Activated naive CD8-positive, alpha-beta T cell treated with anti-CD3 and anti-CD28 coated beads for 36 hours (primary cell): ENCODE measurements at regions not wholly inside any gene's neighbourhood (a gene's known extent, or its start where the extent isn't known, plus 50 kb on each side); places are given as distances from the start of the nearest gene placed in this dataset.

ENCODE experiments used
- DNase-seq: peaks from one replicate; pipeline ENCODE4 v3.0.0; 2021
- H3K27ac Mint-ChIP-seq: one replicate; pipeline ENCODE4 v1.8.0; 2022; ENCODE audit warnings: mild to moderate bottlenecking, moderate library complexity, mixed read lengths
- H3K27me3 Mint-ChIP-seq: one replicate; pipeline ENCODE4 v1.8.0; 2022; ENCODE audit warnings: mild to moderate bottlenecking, mixed read lengths
- H3K36me3 Mint-ChIP-seq: one replicate; pipeline ENCODE4 v1.8.0; 2021; ENCODE audit warnings: mild to moderate bottlenecking, mixed read lengths
- H3K4me1 Mint-ChIP-seq: one replicate; pipeline ENCODE4 v1.8.0; 2021; ENCODE audit warnings: mixed read lengths
- H3K4me3 Mint-ChIP-seq: one replicate; pipeline ENCODE4 v1.8.0; 2022; ENCODE audit warnings: mild to moderate bottlenecking, moderate library complexity, mixed read lengths
- H3K9me3 Mint-ChIP-seq: one replicate; pipeline ENCODE4 v1.8.0; 2022; ENCODE audit warnings: mixed read lengths

- no peak overlapping the region for H3K4me3 Mint-ChIP-seq
- H3K27me3 Mint-ChIP-seq: no peaks in the 10 kb centered on the region
- no peak overlapping the region for H3K27ac Mint-ChIP-seq
- no peaks in the 10 kb centered on the region for H3K9me3 Mint-ChIP-seq
- H3K36me3 Mint-ChIP-seq: no peaks in the 10 kb centered on the region
- no peaks in the 10 kb centered on the region for H3K4me1 Mint-ChIP-seq
- DNase-seq: no peak
Measured at GRCh38 chr22:27045103-27045947, 387.9 kb downstream of the MIAT start.

GRCh38 chr22:27046086-27046485, 388.7 kb downstream of the MIAT start:
- no peak for DNase-seq
- Mint-ChIP-seq H3K4me3 (no peak overlapping the region), H3K27me3 (no peaks in the 10 kb centered on the region), H3K27ac (no peak overlapping the region), H3K4me1 (no peaks in the 10 kb centered on the region), H3K36me3 (no peaks in the 10 kb centered on the region), H3K9me3 (no peaks in the 10 kb centered on the region)

- Mint-ChIP-seq H3K27me3 (no peaks in the 10 kb centered on the region), H3K4me1 (no peaks in the 10 kb centered on the region), H3K9me3 (no peaks in the 10 kb centered on the region), H3K4me3 (no peak overlapping the region), H3K27ac (no peak overlapping the region), H3K36me3 (no peaks in the 10 kb centered on the region)
- DNase-seq: no peak
Measured at GRCh38 chr22:27046603-27047002, 389.2 kb downstream of the MIAT start.

GRCh38 chr22:27050771-27051170, 393.4 kb downstream of the MIAT start:
- peaks cover 3% of the 10 kb centered on the region for H3K27me3 Mint-ChIP-seq
- no peak overlapping the region for H3K27ac Mint-ChIP-seq
- no peak for DNase-seq
- H3K4me1 Mint-ChIP-seq: no peaks in the 10 kb centered on the region
- H3K36me3 Mint-ChIP-seq: no peaks in the 10 kb centered on the region
- H3K9me3 Mint-ChIP-seq: no peaks in the 10 kb centered on the region
- no peak overlapping the region for H3K4me3 Mint-ChIP-seq

- no peak overlapping the region for H3K4me3 Mint-ChIP-seq
- H3K4me1 Mint-ChIP-seq: no peaks in the 10 kb centered on the region
- DNase-seq: no peak
- no peaks in the 10 kb centered on the region for H3K9me3 Mint-ChIP-seq
- no peaks in the 10 kb centered on the region for H3K36me3 Mint-ChIP-seq
- no peak overlapping the region for H3K27ac Mint-ChIP-seq
- H3K27me3 Mint-ChIP-seq: peaks cover 4% of the 10 kb centered on the region
Measured at GRCh38 chr22:27051407-27051806, 394.0 kb downstream of the MIAT start.

GRCh38 chr22:27057717-27058116, 400.3 kb downstream of the MIAT start:
- no peak overlapping the region for H3K27ac Mint-ChIP-seq
- H3K36me3 Mint-ChIP-seq: no peaks in the 10 kb centered on the region
- H3K4me3 Mint-ChIP-seq: no peak overlapping the region
- H3K4me1 Mint-ChIP-seq: no peaks in the 10 kb centered on the region
- peaks cover 9% of the 10 kb centered on the region for H3K27me3 Mint-ChIP-seq
- no peaks in the 10 kb centered on the region for H3K9me3 Mint-ChIP-seq
- DNase-seq: no peak

GRCh38 chr22:27060190-27060589, 402.8 kb downstream of the MIAT start:
- Mint-ChIP-seq H3K9me3 (no peaks in the 10 kb centered on the region), H3K36me3 (no peaks in the 10 kb centered on the region), H3K4me3 (no peak overlapping the region), H3K27ac (no peak overlapping the region), H3K4me1 (no peaks in the 10 kb centered on the region), H3K27me3 (peaks cover 9% of the 10 kb centered on the region)
- DNase-seq: no peak

- no peaks in the 10 kb centered on the region for H3K4me1 Mint-ChIP-seq
Measured at GRCh38 chr22:27062910-27063309, 405.5 kb downstream of the MIAT start.

GRCh38 chr22:27063406-27063805, 406.0 kb downstream of the MIAT start:
- Mint-ChIP-seq H3K27ac (no peak overlapping the region), H3K4me1 (no peaks in the 10 kb centered on the region)

More at GRCh38 chr22:27062910-27063309, 405.5 kb downstream of the MIAT start:
- H3K36me3 Mint-ChIP-seq: no peaks in the 10 kb centered on the region
- H3K9me3 Mint-ChIP-seq: no peaks in the 10 kb centered on the region
- H3K27me3 Mint-ChIP-seq: peaks cover 15% of the 10 kb centered on the region
- no peak for DNase-seq
- no peak overlapping the region for H3K4me3 Mint-ChIP-seq
- H3K27ac Mint-ChIP-seq: no peak overlapping the region

GRCh38 chr22:27063841-27064240, 406.5 kb downstream of the MIAT start:
- no peaks in the 10 kb centered on the region for H3K36me3 Mint-ChIP-seq
- no peak overlapping the region for H3K4me3 Mint-ChIP-seq
- no peak for DNase-seq
- peaks cover 15% of the 10 kb centered on the region for H3K27me3 Mint-ChIP-seq
- H3K9me3 Mint-ChIP-seq: no peaks in the 10 kb centered on the region
- H3K4me1 Mint-ChIP-seq: no peaks in the 10 kb centered on the region
- no peak overlapping the region for H3K27ac Mint-ChIP-seq

More at GRCh38 chr22:27063406-27063805, 406.0 kb downstream of the MIAT start:
- Mint-ChIP-seq H3K27me3 (peaks cover 15% of the 10 kb centered on the region), H3K9me3 (no peaks in the 10 kb centered on the region), H3K4me3 (no peak overlapping the region), H3K36me3 (no peaks in the 10 kb centered on the region)
- DNase-seq: no peak

GRCh38 chr22:27064386-27064785, 407.0 kb downstream of the MIAT start:
- DNase-seq: no peak
- Mint-ChIP-seq H3K4me1 (no peaks in the 10 kb centered on the region), H3K27ac (no peak overlapping the region), H3K9me3 (no peaks in the 10 kb centered on the region), H3K4me3 (no peak overlapping the region), H3K27me3 (peaks cover 15% of the 10 kb centered on the region), H3K36me3 (no peaks in the 10 kb centered on the region)

- Mint-ChIP-seq H3K27ac (no peak overlapping the region), H3K9me3 (no peaks in the 10 kb centered on the region), H3K27me3 (peaks cover 20% of the 10 kb centered on the region), H3K36me3 (no peaks in the 10 kb centered on the region), H3K4me3 (no peak overlapping the region), H3K4me1 (no peaks in the 10 kb centered on the region)
- DNase-seq: no peak
Measured at GRCh38 chr22:27065279-27065678, 407.9 kb downstream of the MIAT start.

- no peak overlapping the region for H3K27ac Mint-ChIP-seq
- no peaks in the 10 kb centered on the region for H3K9me3 Mint-ChIP-seq
- no peaks in the 10 kb centered on the region for H3K36me3 Mint-ChIP-seq
- no peaks in the 10 kb centered on the region for H3K4me1 Mint-ChIP-seq
- no peak overlapping the region for H3K4me3 Mint-ChIP-seq
- no peak for DNase-seq
- peaks cover 33% of the 10 kb centered on the region for H3K27me3 Mint-ChIP-seq
Measured at GRCh38 chr22:27066856-27067255, 409.5 kb downstream of the MIAT start.

GRCh38 chr22:27068121-27068520, 410.7 kb downstream of the MIAT start:
- Mint-ChIP-seq H3K9me3 (no peaks in the 10 kb centered on the region), H3K4me1 (no peaks in the 10 kb centered on the region)

GRCh38 chr22:27070594-27070993, 413.2 kb downstream of the MIAT start:
- Mint-ChIP-seq H3K9me3 (no peaks in the 10 kb centered on the region), H3K27me3 (peaks cover 39% of the 10 kb centered on the region), H3K4me1 (no peaks in the 10 kb centered on the region), H3K36me3 (no peaks in the 10 kb centered on the region), H3K27ac (no peak overlapping the region), H3K4me3 (no peak overlapping the region)
- DNase-seq: no peak

More at GRCh38 chr22:27068121-27068520, 410.7 kb downstream of the MIAT start:
- Mint-ChIP-seq H3K27me3 (peaks cover 31% of the 10 kb centered on the region), H3K36me3 (no peaks in the 10 kb centered on the region), H3K4me3 (no peak overlapping the region), H3K27ac (no peak overlapping the region)
- no peak for DNase-seq
